ENCODE measurements at regions not wholly inside any gene's neighbourhood (a gene's known extent, or its start where the extent isn't known, plus 50 kb on each side); places are given as distances from the start of the nearest gene placed in this dataset. TPM values are rescaled to one million over a fixed set of nuclear protein-coding genes. Genes with fewer than 3 reads are reported as not detected.

DNA sequence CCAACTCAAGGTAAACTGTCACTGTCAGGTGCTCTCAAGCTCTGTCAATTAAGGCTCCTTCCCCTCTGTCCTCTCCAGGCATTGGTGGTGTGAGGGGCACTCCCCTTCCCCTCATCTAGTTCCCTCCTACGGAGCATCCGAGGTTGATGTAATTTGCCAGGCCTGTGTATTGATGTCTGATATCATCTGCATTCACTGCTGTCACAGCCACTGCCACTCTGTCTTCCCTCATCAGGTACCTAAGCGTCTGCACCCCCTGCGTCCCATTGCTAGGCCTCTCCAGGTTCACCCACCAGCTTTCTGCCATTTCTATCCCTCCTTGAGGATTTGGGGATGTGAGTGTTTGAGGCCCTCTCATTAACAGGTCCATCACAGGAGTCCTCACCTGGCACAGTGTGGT lies 50.0 kb upstream of the SYT13 start:
- DNase-seq = no peak

More for the DNA sequence above, 50.0 kb upstream of the SYT13 start:
- Histone ChIP-seq H3K36me3 (no peaks in the 10 kb centered on the region), H3K27me3 (no peaks in the 10 kb centered on the region), H3K4me3 (no peak overlapping the region), H3K4me1 (no peaks in the 10 kb centered on the region), H3K27ac (no peak overlapping the region), H3K9me3 (no peaks in the 10 kb centered on the region)
- TF ChIP-seq POLR2A (IDR thresholded peaks at IDR 0.05) = no peak
- no peak for TF ChIP-seq CTCF (IDR thresholded peaks at IDR 0.05)
- intact Hi-C loops (cut with DNase I; ENCODE audit: low total_unique reads) = loop anchor here (10.0 kb wide), 1 partner anchor 391 kb away; no protein-coding TSS in a partner anchor

Small RNAs in the stretch of these regions (small RNA-seq; reads per million reads assigned to genes)
- not detected for gene AC103855.4

Measured in uterus (tissue), 3 donors.